Caki2 (cell line): ENCODE measurements at regions not wholly inside any gene's neighbourhood (a gene's known extent, or its start where the extent isn't known, plus 50 kb on each side); places are given as distances from the start of the nearest gene placed in this dataset.
"Not testable (repeated sequence)": the region's sequence is repeated elsewhere in the genome, so short reads cannot be mapped to it uniquely, and the experiment has no call there.

ENCODE experiments used
- DNase-seq: peaks from one replicate; pipeline ENCODE4 v3.0.0-alpha.2; 2015; ENCODE audit warnings: low read depth
- in situ Hi-C: cut with HindIII; loops from 2 replicates; pipeline ENCODE4 v1.10.0; 2016; ENCODE audit warnings: low sequenced_read_pairs, low pct_unique_long_range_greater_than_20kb, mixed read lengths

DNA sequence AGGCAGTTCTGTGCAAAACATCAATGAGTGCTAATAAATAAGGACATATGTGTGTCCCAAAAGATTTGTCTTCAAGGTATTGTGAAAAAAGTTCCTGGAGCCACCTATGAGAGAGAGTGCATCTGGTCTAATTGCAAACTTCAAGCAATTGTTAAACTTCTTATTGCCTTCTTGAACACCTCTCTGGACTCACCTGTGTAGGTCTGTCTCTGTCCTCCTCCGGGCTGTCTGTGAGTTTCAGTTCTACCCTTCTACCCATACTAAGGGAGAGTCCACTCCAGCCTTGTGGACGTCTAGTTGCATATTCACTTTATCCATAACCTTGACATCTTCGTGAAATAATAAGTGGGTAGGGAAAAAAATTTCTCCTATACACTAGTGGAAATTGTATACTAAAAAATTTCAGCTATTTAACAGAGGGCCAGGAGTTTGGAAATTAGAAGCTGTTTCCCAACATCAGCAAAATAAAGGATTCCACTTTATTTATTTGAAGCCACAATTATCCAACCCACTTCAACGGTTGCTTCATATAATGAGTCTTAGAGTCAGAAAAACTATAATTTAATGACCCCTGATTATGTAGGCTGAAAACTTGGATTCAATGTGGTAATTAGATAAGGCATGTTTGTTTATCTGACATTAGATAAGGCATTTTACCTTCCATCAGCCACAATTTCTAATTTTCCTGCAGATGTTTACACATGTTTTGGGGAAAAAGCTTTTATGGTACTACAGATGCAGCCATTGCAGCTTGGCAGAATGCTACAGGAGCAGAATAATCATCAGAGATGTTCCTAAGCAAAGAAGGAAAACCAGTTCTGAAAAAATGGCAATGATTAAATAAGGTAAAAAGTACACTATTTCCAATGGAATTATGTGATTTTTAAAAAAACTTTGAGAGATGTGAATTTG is 150.8 kb upstream of the FAM3C start:
- peak; percentile 37 for DNase-seq
- in situ Hi-C loops = no loop called here

DNA sequence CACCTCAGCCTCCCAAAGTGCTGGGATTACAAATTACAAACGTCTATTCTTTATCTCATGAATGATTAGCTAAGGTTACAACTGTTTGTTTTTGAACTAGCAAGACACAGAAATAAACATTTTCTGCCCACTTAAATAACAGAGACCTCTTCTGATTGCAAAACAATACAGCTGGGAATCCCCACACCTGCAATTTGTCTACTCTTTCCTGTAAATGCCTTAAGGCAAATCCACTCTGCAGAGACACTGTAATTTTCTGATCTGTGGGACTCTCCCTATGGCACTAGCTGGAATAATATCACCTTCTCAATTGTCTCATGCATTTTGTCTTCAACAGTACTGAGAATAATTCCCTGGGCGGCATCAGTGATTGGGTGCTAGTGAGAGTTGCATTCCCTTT is 149.3 kb upstream of the FAM3C start:
- DNase-seq = peak; percentile 80
- in situ Hi-C loops = no loop called here

DNA sequence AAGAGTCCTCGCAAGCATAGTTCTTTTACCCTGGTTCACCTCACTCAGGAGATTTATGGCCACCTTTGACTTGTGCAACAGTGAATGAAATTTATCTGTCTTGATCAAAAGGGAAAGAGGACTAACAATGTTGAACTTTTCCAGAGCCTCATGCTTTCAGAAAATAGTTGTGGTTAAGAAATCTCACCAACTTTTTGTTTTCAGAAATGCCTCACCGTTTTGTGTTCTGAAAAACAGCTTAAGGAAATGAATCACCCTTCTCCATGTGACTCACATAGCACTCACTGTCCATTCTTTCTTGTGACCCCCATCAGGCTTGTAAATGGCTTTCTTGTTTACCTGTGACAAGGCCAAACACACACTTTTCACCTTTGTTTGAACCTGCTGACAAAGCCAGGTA is 148.6 kb upstream of the FAM3C start:
- in situ Hi-C loops = no loop called here
- peak; percentile 98 for DNase-seq

DNA sequence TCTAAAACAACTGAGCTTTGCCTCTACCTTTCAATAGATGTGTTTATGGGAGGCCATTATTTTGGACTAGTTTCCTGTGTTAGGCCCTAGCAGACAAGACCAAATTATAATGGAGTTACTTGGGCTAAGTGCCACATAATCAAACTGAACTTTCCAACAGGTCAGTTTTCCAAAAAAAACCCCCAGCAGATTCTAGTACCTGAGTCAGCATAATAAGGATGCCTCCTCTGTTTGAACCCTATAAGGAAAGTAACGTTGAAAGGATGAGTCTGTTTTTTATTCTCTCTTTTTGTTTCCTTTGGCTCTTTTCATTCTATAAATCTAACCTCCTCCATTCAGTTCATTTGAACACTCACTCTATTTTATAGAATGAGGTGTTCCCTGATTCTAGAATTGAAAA is 148.1 kb upstream of the FAM3C start:
- in situ Hi-C loops = no loop called here
- no peak for DNase-seq

DNA sequence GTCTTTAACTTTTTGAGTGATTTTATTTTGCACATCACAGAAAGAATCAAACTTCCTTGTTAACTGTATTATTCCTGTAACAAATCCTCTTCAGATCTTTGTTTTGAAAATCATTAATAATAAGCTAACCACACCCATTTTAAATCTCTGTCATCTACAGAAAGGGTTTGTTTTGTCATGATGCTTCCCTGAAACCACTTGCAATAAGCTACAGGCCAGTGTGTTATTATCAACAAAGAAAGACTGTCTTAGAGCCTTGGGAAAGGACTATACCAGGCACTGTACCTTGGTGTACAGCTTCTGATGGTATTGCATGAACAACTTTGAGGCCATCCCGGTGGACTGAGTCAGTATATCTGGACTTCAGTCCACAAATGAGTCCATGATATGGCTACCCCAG is 145.3 kb upstream of the FAM3C start:
- DNase-seq = peak; percentile 67
- in situ Hi-C loops = no loop called here

DNA sequence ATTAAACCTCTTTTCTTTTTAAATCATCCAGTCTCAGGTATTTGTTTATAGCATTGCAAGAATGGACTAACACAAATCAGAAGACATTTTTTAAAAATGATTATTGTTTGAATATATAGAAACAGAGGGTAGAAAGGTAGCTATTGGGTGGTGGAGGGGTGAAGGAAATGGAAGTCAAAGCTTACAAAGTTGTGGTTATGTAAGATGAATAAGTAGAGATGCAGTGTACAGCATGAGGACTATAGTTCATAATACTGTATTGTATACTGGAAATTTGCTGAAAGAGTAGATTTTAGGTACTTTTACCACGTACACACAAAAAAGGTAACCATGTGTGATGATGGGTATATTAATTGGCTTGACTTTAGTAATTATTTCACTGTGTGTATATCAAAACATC is 144.0 kb upstream of the FAM3C start:
- in situ Hi-C loops = no loop called here
- DNase-seq = no peak

DNA sequence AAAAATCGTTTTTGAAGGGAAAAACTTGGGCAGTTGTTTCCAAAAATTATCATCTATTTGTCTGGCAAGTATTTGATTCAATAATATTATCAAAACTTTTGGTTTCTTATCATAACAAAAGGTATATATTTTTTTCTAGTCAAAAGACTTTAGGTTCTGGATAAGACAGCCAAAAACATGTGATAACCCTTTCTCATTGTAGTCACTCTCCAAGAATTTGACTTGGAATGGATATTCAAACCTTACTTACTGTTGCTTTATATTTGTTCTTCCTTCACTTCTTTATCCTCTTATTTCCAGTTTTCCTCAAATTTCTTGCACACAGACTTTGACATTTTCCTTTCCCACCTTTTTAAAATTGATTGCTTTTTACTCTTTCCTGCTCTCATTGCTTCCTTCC is 140.9 kb upstream of the FAM3C start:
- in situ Hi-C loops = no loop called here
- no peak for DNase-seq

DNA sequence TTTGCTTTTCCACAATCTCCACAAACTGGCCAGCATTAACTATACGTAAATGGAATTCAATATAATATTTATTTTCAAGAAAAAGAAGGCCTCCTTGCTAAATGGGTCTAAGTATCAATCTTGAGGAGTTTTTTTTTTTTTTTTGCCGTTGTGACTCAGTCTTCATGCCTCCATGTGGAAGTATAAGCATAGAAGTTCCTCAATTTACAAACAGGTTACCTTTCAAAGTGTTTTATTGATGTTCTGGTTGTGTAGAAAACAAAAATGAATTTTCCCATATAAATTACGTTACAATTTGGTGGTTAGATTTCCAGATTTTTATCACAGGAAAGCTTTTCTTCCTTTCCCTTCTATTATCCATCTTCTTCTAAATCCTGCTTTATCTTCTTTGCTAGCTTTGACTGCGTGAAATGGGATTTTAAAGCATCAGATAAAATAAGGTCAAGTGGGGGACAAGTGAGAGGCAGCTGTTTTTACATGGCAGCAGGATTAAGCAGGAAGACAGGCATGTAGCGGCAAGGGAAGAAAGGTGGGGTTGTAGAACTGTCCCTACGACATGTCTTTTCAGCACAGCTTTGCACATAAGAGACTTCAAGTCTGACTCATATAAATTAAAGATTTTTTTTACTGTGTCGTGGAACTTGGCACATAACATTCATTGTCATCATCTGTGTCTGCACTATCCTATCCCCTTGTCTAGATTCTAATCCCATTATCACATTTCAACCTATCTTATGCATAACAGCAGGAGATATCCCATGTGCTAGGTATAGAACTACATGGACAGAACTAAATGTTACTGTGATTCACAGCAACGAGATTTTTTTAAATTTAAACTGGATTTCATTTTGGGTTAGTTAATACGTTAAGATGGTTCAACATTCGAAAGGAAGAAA is 135.3 kb upstream of the FAM3C start:
- in situ Hi-C loops = no loop called here
- DNase-seq = no peak

DNA sequence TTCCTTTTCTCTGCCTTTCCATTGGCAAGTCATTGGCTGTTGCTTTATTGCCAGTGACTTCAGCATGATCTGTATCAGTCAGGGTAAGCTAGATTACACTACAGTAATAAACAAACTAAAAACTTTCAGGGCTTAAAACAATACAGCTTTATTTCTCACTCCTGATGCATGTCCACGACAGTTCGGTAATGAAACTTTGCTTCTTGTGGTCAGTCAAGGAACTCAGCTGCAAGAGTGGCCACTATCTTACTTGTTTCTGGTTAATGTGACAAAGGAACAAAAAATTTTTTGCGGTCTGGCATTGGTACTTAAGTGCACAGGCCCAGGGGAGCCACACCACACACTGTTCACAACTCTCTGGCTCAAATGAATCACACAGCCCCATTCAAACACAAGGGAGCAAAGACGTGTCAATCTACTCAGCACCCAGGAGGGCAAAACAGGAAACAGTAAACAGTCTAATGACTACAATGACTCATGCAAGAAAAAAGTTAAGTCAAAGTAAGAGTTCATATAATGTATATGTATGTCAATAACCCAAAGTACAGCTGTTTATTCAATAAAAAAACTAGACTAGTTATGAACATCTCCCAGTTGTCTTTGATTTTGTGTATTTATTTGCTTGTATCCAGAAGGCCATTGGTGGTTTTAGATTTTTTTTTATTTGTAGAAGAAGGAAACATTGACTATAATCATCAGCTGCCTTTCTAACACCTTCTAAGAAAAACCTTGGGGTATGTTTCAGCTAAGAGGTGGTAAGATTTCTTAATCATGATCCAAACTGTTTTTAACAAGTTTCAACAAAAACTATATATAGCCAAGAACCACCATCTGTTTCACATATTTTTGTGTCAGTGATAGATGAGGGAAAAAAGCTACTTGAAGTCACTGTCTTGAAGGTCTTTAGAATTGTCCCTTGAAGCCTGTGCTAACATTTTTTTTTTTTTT is 134.4 kb upstream of the FAM3C start:
- in situ Hi-C loops = no loop called here
- DNase-seq = peak; percentile 98

DNA sequence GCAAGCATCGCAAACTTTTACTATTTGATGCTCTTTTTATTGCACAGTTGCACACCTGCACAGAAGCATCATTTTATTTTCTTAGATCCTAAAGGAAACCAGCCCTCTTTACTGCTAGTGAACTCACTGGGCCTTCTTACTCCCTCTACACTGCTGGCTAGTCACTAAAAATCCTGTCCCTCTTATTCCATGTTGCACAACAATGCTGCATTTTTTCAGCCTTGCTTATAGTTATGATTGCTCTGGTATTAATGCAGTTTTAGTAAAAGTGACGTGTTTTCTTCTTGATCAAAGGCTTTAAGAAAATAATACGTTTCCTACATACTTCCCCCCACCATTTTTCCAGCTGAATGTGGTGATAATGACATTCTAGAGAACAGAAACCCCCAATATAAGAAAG is 132.9 kb upstream of the FAM3C start:
- in situ Hi-C loops = no loop called here
- no peak for DNase-seq

DNA sequence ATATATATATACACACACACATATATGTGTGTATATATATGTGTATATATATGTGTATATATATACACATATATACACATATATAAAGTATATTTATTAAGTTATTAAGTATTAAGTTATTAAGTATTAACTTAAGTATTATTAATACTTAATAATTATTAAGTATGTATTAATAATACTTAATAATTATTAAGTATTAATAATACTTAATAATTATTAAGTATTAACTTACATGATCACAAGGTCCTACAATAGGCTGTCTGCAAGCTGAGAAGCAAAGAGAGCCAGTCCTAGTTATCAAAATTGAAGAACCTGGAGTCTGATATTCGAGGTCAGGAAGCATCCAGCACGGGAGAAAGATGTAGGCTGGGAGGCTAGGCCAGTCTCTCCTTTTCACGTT is 130.1 kb upstream of the FAM3C start:
- DNase-seq, in situ Hi-C loops: not testable (repeated sequence)

DNA sequence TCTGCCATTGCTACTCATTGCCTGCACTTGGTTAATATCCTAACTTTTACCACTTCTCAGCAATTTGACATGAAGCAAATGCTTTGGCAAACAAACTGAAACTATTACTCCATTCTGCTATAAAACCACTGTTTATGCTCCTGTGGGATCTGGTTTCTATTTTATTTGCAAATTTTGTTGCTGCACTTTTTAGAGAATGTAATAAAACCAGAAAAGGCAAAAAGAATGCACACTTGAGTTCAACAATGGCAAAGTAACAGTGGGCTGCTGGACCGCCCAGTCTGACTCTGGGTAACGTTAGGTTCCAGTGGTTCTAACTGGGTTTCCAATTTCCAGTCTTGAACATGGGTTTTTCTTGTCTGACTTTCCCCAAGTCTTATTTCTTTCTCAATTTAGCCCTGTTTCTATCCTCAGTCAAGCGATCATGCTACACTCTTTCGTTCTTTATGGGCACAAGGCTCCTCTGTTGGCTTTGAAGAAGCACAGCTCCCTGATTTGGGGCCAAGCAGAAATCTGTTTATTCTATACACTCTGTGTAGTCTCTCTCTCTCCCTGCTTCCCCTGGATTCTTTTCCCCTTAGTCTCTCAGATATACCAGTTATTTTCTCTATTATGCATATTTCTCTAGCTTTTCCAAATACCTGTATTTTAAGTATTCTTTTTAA is 129.2 kb upstream of the FAM3C start:
- no peak for DNase-seq
- in situ Hi-C loops = no loop called here

DNA sequence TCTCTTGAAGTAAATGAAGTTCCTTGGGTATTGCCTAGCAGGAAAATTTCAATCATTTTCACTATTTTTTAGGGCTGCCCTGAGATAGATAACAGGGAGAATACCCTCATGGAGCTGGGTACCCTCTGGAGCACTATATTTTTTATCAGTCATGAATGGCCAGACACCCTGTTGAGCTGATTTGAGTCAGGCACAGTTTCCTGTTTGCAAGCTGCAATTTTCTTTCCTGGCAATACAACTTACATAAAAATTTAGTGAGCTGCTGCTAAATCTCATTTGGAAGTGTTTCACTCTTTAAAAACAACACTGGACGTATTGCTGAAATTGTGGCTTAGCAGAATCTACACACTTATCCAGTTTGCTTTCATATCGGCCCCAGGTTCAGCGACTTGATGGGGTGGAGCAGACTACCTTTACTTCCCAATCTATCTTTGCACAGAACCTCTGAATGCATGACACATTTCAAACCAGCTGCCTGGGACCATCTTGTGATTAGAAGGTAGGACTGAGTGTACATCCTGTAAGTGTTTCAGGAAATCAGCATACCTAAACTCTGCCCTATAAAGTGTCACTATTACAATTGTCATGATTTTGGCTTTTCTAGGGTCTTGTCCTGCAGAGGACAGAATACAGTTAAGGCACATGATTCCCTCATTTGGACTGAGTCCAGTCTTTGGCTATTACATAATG is 125.7 kb upstream of the FAM3C start:
- in situ Hi-C loops = no loop called here
- DNase-seq = no peak

DNA sequence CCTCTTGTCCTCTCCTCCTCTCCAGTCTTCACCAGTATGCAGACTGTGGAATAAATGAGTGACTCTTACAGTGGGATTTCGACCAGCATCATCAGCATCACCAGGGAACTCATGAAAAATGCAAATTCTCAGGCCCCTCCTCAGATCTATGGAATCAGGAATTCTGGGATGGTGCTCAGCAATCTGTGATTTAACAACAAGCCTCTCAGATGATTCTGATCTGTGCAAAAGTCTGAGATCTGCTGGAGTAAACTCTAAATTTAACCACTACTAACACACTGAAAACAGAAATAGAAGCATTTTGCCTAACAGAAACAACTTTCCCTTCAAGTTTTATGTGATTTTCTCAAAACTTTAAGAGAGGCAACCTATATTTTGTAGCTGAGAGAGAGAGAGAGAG is 124.8 kb upstream of the FAM3C start:
- DNase-seq = no peak
- in situ Hi-C loops = no loop called here

DNA sequence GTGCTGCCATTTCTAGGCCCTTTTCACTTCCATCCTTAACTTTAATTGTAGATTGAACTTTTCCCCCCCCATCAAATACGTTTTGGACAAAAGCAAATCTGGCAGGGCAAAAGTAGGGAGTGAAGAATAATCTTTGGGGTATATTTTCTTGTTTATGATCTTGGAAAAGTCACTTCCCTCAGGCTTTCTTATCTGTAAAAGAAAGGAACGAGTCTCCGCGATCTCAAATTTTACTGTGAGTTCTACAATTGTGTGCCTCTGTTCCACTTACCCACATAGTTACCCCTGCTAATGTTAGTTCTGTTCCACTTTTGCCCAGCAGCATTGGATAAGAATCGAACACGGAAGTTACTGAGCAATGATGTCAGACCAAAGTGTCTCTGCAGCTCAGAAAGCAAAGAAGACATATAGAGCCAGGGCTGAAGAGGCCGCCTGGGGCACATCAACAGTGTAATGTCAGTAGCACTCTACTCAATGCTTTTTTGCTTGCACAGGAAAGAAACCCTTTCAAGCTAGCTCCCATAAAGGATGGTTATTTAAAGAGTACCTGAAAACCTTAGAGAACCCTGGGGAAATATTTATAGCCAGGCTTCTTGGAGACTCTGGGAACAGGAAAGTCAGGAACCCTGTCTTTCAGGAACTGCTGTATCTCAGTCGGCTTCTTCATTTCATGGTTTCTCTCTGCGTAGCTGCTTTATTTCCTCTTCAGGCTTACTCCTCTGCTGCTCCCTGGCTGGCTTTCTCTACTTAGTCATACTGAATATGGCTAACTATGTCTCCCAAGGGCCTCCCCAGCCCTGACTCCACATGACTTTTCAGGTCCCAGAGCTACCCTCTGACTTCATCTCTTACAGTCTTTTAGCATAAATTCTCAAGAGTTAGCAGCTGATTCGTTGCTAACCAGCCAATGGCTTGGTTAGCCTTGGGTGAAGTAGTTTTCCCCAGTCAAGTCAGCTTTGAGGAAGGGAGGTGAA is 123.7 kb upstream of the FAM3C start:
- in situ Hi-C loops = no loop called here
- DNase-seq = no peak

DNA sequence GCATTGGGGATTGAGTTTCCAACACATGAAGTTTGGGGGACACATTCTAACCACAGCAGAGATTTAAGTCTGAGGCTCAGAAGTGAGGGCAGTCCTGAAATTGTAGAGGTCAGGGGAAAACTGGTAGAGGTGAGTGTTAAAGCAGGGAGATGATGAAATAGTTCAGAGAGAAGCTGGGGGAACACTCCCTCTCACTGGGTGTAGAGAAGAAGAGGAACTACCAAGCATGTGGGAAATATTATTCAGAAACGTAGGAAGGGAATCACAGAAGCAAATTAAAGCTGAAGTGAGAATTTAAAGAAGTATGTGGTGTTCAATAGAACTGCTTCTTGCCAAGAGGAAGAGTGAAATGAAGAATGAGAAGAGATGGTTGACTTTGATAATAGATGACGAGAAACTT is 121.5 kb upstream of the FAM3C start:
- no peak for DNase-seq
- in situ Hi-C loops = no loop called here
